DND-41 (cell line): ENCODE measurements at regions not wholly inside any gene's neighbourhood (a gene's known extent, or its start where the extent isn't known, plus 50 kb on each side); places are given as distances from the start of the nearest gene placed in this dataset.

Experiments used
- ATAC-seq: fragments of 200-7000 bp; cut with Tn5 transposase; 3 replicates; pipeline ENCODE4 v1.9.1; 2021; ENCODE audit warnings: low read depth; ENCODE audit not compliant: insufficient read depth
- DNase-seq: peaks from one replicate; pipeline ENCODE4 v3.0.0-alpha.2; 2020
- H2AFZ ChIP-seq: 2 replicates; pipeline ENCODE4 v1.6.0; 2012; ENCODE audit warnings: low read depth, low read length
- H3K27ac ChIP-seq: 2 replicates; pipeline ENCODE4 v1.5.1; 2012; ENCODE audit warnings: low read length, inconsistent platforms
- H3K27me3 ChIP-seq: fragments of 200-600 bp; sonication (generic); 2 replicates; pipeline ENCODE4 v1.6.0; 2012; ENCODE audit warnings: low read length, mild to moderate bottlenecking, inconsistent platforms; ENCODE audit not compliant: insufficient read depth, poor library complexity
- H3K36me3 ChIP-seq: 2 replicates; pipeline ENCODE4 v1.5.1; 2012; ENCODE audit warnings: low read length, inconsistent platforms; ENCODE audit not compliant: insufficient read depth
- H3K4me1 ChIP-seq: 2 replicates; pipeline ENCODE4 v1.5.1; 2012; ENCODE audit warnings: mild to moderate bottlenecking, low read length; ENCODE audit not compliant: insufficient read depth
- H3K4me2 ChIP-seq: 2 replicates; pipeline ENCODE4 v1.6.0; 2012; ENCODE audit warnings: mild to moderate bottlenecking, moderate library complexity, low read length, inconsistent platforms; ENCODE audit not compliant: insufficient read depth
- H3K4me3 ChIP-seq, 2 experiments: fragments of 200-600 bp in 1 of 2; shearing (Covaris generic) in 1 of 2; 2 replicates each; pipeline ENCODE4 v1.5.1; 2012 to 2016; ENCODE audit warnings: inconsistent platforms in 2 of 2, low read length in 2 of 2, mild to moderate bottlenecking in 2 of 2, low read depth in 1 of 2, moderate library complexity in 1 of 2
- H3K79me2 ChIP-seq: 2 replicates; pipeline ENCODE4 v1.6.0; 2012; ENCODE audit warnings: low read length, inconsistent platforms; ENCODE audit not compliant: insufficient read depth
- H3K9ac ChIP-seq: 2 replicates; pipeline ENCODE4 v1.6.0; 2012; ENCODE audit warnings: low read depth, mild to moderate bottlenecking, inconsistent platforms, low read length, moderate library complexity
- H3K9me3 ChIP-seq: 2 replicates; pipeline ENCODE4 v1.5.1; 2012; ENCODE audit warnings: low read length, moderate library complexity, mild to moderate bottlenecking, inconsistent platforms; ENCODE audit not compliant: insufficient read depth, severe bottlenecking
- H4K20me1 ChIP-seq: 2 replicates; pipeline ENCODE4 v1.6.0; 2012; ENCODE audit warnings: low read length; ENCODE audit not compliant: insufficient read depth
- CTCF ChIP-seq: IDR thresholded peaks from 2 replicates; pipeline ENCODE4 v1.5.1; 2012; ENCODE audit warnings: borderline replicate concordance, low read length, moderate library complexity, mild to moderate bottlenecking; ENCODE audit not compliant: poor library complexity, severe bottlenecking; ENCODE audit errors: extremely low read depth
- EZH2 ChIP-seq: IDR thresholded peaks from 3 replicates; pipeline ENCODE4 v1.6.1; 2012; ENCODE audit warnings: borderline replicate concordance, low read depth, mild to moderate bottlenecking, moderate library complexity, low read length, inconsistent platforms; ENCODE audit not compliant: severe bottlenecking

- TF ChIP-seq CTCF (no peak), EZH2 (no peak)
- H3K79me2 ChIP-seq: no peaks in the 10 kb centered on the region
- H4K20me1 ChIP-seq: no peaks in the 10 kb centered on the region
- ATAC-seq: no peak
- no peaks in the 10 kb centered on the region for H3K27me3 ChIP-seq
- H3K4me1 ChIP-seq: no peaks in the 10 kb centered on the region
- H3K9ac ChIP-seq: no peak overlapping the region
- H2AFZ ChIP-seq: no peak overlapping the region
- H3K9me3 ChIP-seq: no peaks in the 10 kb centered on the region
- no peak overlapping the region for H3K4me3 ChIP-seq
- H3K4me2 ChIP-seq: no peak overlapping the region
- no peak overlapping the region for H3K27ac ChIP-seq
- no peak for DNase-seq
- H3K36me3 ChIP-seq: no peaks in the 10 kb centered on the region
Observed at GRCh38 chr6:10073341-10073740, 341.5 kb downstream of the TFAP2A start.

GRCh38 chr6:10071631-10072220, 343.1 kb downstream of the TFAP2A start:
- no peak overlapping the region for H3K4me3 ChIP-seq
- no peak overlapping the region for H3K4me2 ChIP-seq
- no peak overlapping the region for H2AFZ ChIP-seq
- ATAC-seq (no peak), DNase-seq (no peak)
- H3K27ac ChIP-seq: no peak overlapping the region
- no peak overlapping the region for H3K9ac ChIP-seq
- no peaks in the 10 kb centered on the region for H4K20me1 ChIP-seq
- no peaks in the 10 kb centered on the region for H3K36me3 ChIP-seq
- H3K4me1 ChIP-seq: no peaks in the 10 kb centered on the region
- no peaks in the 10 kb centered on the region for H3K79me2 ChIP-seq
- TF ChIP-seq EZH2: no peak
- TF ChIP-seq CTCF: no peak
- no peaks in the 10 kb centered on the region for H3K27me3 ChIP-seq
- no peaks in the 10 kb centered on the region for H3K9me3 ChIP-seq

- no peak for DNase-seq
- no peaks in the 10 kb centered on the region for H3K27me3 ChIP-seq
- no peak overlapping the region for H3K4me2 ChIP-seq
- no peaks in the 10 kb centered on the region for H3K4me1 ChIP-seq
- no peak overlapping the region for H3K9ac ChIP-seq
- TF ChIP-seq CTCF (no peak), EZH2 (no peak)
- no peaks in the 10 kb centered on the region for H3K79me2 ChIP-seq
- no peak overlapping the region for H2AFZ ChIP-seq
- no peak overlapping the region for H3K27ac ChIP-seq
- H3K9me3 ChIP-seq: no peaks in the 10 kb centered on the region
- no peaks in the 10 kb centered on the region for H4K20me1 ChIP-seq
- H3K4me3 ChIP-seq: no peak overlapping the region
- no peaks in the 10 kb centered on the region for H3K36me3 ChIP-seq
- no peak for ATAC-seq
Observed at GRCh38 chr6:10060004-10060403, 354.9 kb downstream of the TFAP2A start.

- Histone ChIP-seq H3K27me3 (no peaks in the 10 kb centered on the region), H3K9ac (no peak overlapping the region)
- ATAC-seq: no peak
Observed at GRCh38 chr6:10054672-10055071, 360.2 kb downstream of the TFAP2A start.

More at GRCh38 chr6:10054672-10055071, 360.2 kb downstream of the TFAP2A start:
- H3K4me2 ChIP-seq: no peak overlapping the region
- no peaks in the 10 kb centered on the region for H4K20me1 ChIP-seq
- H3K27ac ChIP-seq: no peak overlapping the region
- DNase-seq: no peak
- no peaks in the 10 kb centered on the region for H3K9me3 ChIP-seq
- TF ChIP-seq EZH2 (no peak), CTCF (no peak)
- no peak overlapping the region for H2AFZ ChIP-seq
- H3K4me3 ChIP-seq: no peak overlapping the region
- no peaks in the 10 kb centered on the region for H3K4me1 ChIP-seq
- no peaks in the 10 kb centered on the region for H3K36me3 ChIP-seq
- no peaks in the 10 kb centered on the region for H3K79me2 ChIP-seq
